ENCODE measurements at regions not wholly inside any gene's neighbourhood (a gene's known extent, or its start where the extent isn't known, plus 50 kb on each side); places are given as distances from the start of the nearest gene placed in this dataset.

- Histone ChIP-seq H3K27ac (ENCODE audit: low read length) (no peak overlapping the region), H4K20me1 (ENCODE audit: insufficient read depth) (no peaks in the 10 kb centered on the region), H3K9ac (ENCODE audit: low read length) (no peak overlapping the region), H3K9me3 (ENCODE audit: low read length) (no peaks in the 10 kb centered on the region), H2AFZ (ENCODE audit: low read depth, low read length) (no peak overlapping the region), H3K27me3 (ENCODE audit: insufficient read depth, low read depth, low read length) (no peaks in the 10 kb centered on the region), H3K4me3 (ENCODE audit: low read length) (no peak overlapping the region), H3F3A (ENCODE audit: insufficient read depth, low read length, poor library complexity, severe bottlenecking) (no peaks in the 10 kb centered on the region), H3K9me2 (ENCODE audit: insufficient read depth, low read length) (no peaks in the 10 kb centered on the region), H3K79me2 (replicated peaks; ENCODE audit: insufficient read depth, low read length) (no peaks in the 10 kb centered on the region), H3K36me3 (ENCODE audit: insufficient read depth, low read length) (no peaks in the 10 kb centered on the region), H3K4me2 (ENCODE audit: low read length) (no peak overlapping the region)
- TF ChIP-seq RAD21 (conservative IDR thresholded peaks at IDR 0.05) (peak; percentile 90), CTCF (IDR thresholded peaks at IDR 0.05; ENCODE audit: poor library complexity, severe bottlenecking) (peak; percentile 93), MXI1 (conservative IDR thresholded peaks at IDR 0.05; ENCODE audit: poor library complexity, severe bottlenecking) (no peak), EP300 (conservative IDR thresholded peaks at IDR 0.05; ENCODE audit: poor library complexity, severe bottlenecking) (no peak), REST (IDR thresholded peaks at IDR 0.05; ENCODE audit: borderline replicate concordance) (no peak), EZH2 (IDR thresholded peaks at IDR 0.05; ENCODE audit: borderline replicate concordance, insufficient read depth, low read length, poor library complexity, severe bottlenecking) (no peak), SMC3 (conservative IDR thresholded peaks at IDR 0.05; ENCODE audit: poor library complexity) (peak; percentile 91), POLR2AphosphoS5 (IDR thresholded peaks at IDR 0.05) (no peak), TAF1 (IDR thresholded peaks at IDR 0.05; ENCODE audit: low read depth) (no peak)
These were observed 61.0 kb downstream of the MPP7 start for GRCh38 chr10:28241741-28242399.

- H3F3A ChIP-seq (ENCODE audit: insufficient read depth, low read length, poor library complexity, severe bottlenecking): no peaks in the 10 kb centered on the region
- H3K9me3 ChIP-seq (ENCODE audit: low read length): no peaks in the 10 kb centered on the region
- no peak for TF ChIP-seq TAF1 (IDR thresholded peaks at IDR 0.05; ENCODE audit: low read depth)
- no peak for TF ChIP-seq CTCF (IDR thresholded peaks at IDR 0.05; ENCODE audit: poor library complexity, severe bottlenecking)
- no peak for TF ChIP-seq MXI1 (conservative IDR thresholded peaks at IDR 0.05; ENCODE audit: poor library complexity, severe bottlenecking)
- TF ChIP-seq POLR2AphosphoS5 (IDR thresholded peaks at IDR 0.05): no peak
- no peak for TF ChIP-seq REST (IDR thresholded peaks at IDR 0.05; ENCODE audit: borderline replicate concordance)
- TF ChIP-seq EZH2 (IDR thresholded peaks at IDR 0.05; ENCODE audit: borderline replicate concordance, insufficient read depth, low read length, poor library complexity, severe bottlenecking): no peak
- no peak for TF ChIP-seq RAD21 (conservative IDR thresholded peaks at IDR 0.05)
- TF ChIP-seq SMC3 (conservative IDR thresholded peaks at IDR 0.05; ENCODE audit: poor library complexity): no peak
- TF ChIP-seq EP300 (conservative IDR thresholded peaks at IDR 0.05; ENCODE audit: poor library complexity, severe bottlenecking): no peak
- H3K79me2 ChIP-seq (replicated peaks; ENCODE audit: insufficient read depth, low read length): no peaks in the 10 kb centered on the region
- no peak overlapping the region for H3K4me2 ChIP-seq (ENCODE audit: low read length)
- no peak overlapping the region for H3K4me3 ChIP-seq (ENCODE audit: low read length)
- H3K9me2 ChIP-seq (ENCODE audit: insufficient read depth, low read length): no peaks in the 10 kb centered on the region
- no peak overlapping the region for H2AFZ ChIP-seq (ENCODE audit: low read depth, low read length)
- H3K27me3 ChIP-seq (ENCODE audit: insufficient read depth, low read depth, low read length): no peaks in the 10 kb centered on the region
- no peaks in the 10 kb centered on the region for H4K20me1 ChIP-seq (ENCODE audit: insufficient read depth)
- no peak overlapping the region for H3K27ac ChIP-seq (ENCODE audit: low read length)
- no peaks in the 10 kb centered on the region for H3K36me3 ChIP-seq (ENCODE audit: insufficient read depth, low read length)
- H3K9ac ChIP-seq (ENCODE audit: low read length): no peak overlapping the region
These were observed 62.5 kb downstream of the MPP7 start for GRCh38 chr10:28240400-28240799.

All from neural cell (in vitro differentiated cells).